Endothelial cell of umbilical vein (primary cell): ENCODE measurements at regions not wholly inside any gene's neighbourhood (a gene's known extent, or its start where the extent isn't known, plus 50 kb on each side); places are given as distances from the start of the nearest gene placed in this dataset.

Experiments used
- BruUV-seq: library from RNA; stranded (reverse); fragments of 400-500 nt; replicated peaks from 2 replicates; lab custom pipeline; 2021; lab: Mats Ljungman, UMichigan
- CTCF ChIA-PET: fragments of 300-600, 350-600 bp; sonication (Branson Sonifier 250); formaldehyde crosslinking; loops from one replicate; lab custom pipeline; 2021; ENCODE audit warnings: antibody characterized with exemption, inconsistent platforms; lab: Charles Lee
- POLR2A ChIA-PET: fragments of 300-600, 350-600 bp; sonication (Branson Sonifier 250); formaldehyde crosslinking; loops from one replicate; lab custom pipeline; 2021; ENCODE audit warnings: antibody characterized with exemption, inconsistent platforms; lab: Charles Lee
- DNase-seq: peaks from one replicate; pipeline ENCODE4 v3.0.0-alpha.2; 2011; ENCODE audit warnings: low read depth, low spot score
- FAIRE-seq: peaks from 2 replicates; lab custom pipeline; 2011; peaks lifted over from hg19 to GRCh38; lab: Jason Lieb, UNC
- H2AFZ ChIP-seq: 2 replicates; pipeline ENCODE4 v1.6.0; 2012; ENCODE audit warnings: low read depth, low read length, control low read depth, inconsistent platforms
- H3K27ac ChIP-seq: 2 replicates; pipeline ENCODE4 v1.5.1; 2011; ENCODE audit warnings: low read depth, mild to moderate bottlenecking, control low read depth, low read length, moderate library complexity; ENCODE audit not compliant: insufficient read depth
- H3K27me3 ChIP-seq, 2 experiments: 2 replicates each; pipeline versions ENCODE4 v1.6.0 to v1.6.1; 2011; ENCODE audit warnings: low read length in 2 of 2, mixed read lengths in 1 of 2; ENCODE audit not compliant: control insufficient read depth in 2 of 2, insufficient read depth in 2 of 2
- H3K36me3 ChIP-seq, 2 experiments: 2 replicates in 1 of 2; 3 replicates in 1 of 2; pipeline ENCODE4 v1.5.1; 2011; ENCODE audit warnings: low read length in 2 of 2, mild to moderate bottlenecking in 1 of 2, moderate library complexity in 1 of 2; ENCODE audit not compliant: control insufficient read depth in 2 of 2, insufficient read depth in 2 of 2; ENCODE audit errors: extremely low read depth in 1 of 2
- H3K4me1 ChIP-seq: 3 replicates; pipeline ENCODE4 v1.5.1; 2011; ENCODE audit warnings: mild to moderate bottlenecking, low read length; ENCODE audit not compliant: control insufficient read depth, insufficient read depth; ENCODE audit errors: extremely low read depth
- H3K4me2 ChIP-seq: 2 replicates; pipeline ENCODE4 v1.6.1; 2011; ENCODE audit warnings: low read length, control low read depth, mixed read lengths; ENCODE audit not compliant: insufficient read depth
- H3K4me3 ChIP-seq, 3 experiments: fragments of 200-600 bp in 1 of 3; sonication (generic), shearing (Covaris generic) in 1 of 3; replicated peaks in 1 of 3; 2 replicates each; pipeline ENCODE4 v1.5.1; 2011 to 2016; ENCODE audit warnings: control low read depth in 3 of 3, low read length in 3 of 3, mild to moderate bottlenecking in 2 of 3, inconsistent platforms in 1 of 3, low read depth in 1 of 3, moderate library complexity in 1 of 3; ENCODE audit not compliant: insufficient read depth in 1 of 3
- H3K79me2 ChIP-seq: 2 replicates; pipeline ENCODE4 v1.6.0; 2012; ENCODE audit warnings: low read length, inconsistent platforms; ENCODE audit not compliant: control insufficient read depth, insufficient read depth
- H3K9ac ChIP-seq: replicated peaks from 2 replicates; pipeline ENCODE3; 2011; ENCODE audit warnings: low read length, control low read depth; ENCODE audit not compliant: insufficient read depth; ENCODE audit errors: extremely low read depth
- H3K9me1 ChIP-seq: replicated peaks from 3 replicates; pipeline ENCODE4 v1.6.0; 2011; ENCODE audit warnings: mild to moderate bottlenecking, low read length; ENCODE audit not compliant: control insufficient read depth, insufficient read depth; ENCODE audit errors: extremely low read depth
- H3K9me3 ChIP-seq: replicated peaks from 2 replicates; pipeline ENCODE4 v1.5.1; 2012; ENCODE audit warnings: low read length, inconsistent platforms; ENCODE audit not compliant: control insufficient read depth, insufficient read depth
- H4K20me1 ChIP-seq: replicated peaks from 2 replicates; pipeline ENCODE3; 2011; ENCODE audit warnings: mild to moderate bottlenecking, low read length; ENCODE audit not compliant: control insufficient read depth, insufficient read depth; ENCODE audit errors: extremely low read depth
- EZH2 ChIP-seq: IDR thresholded peaks from 2 replicates; pipeline ENCODE4 v1.6.1; 2012; ENCODE audit warnings: borderline replicate concordance, low read depth, mild to moderate bottlenecking, moderate library complexity, low read length, inconsistent platforms; ENCODE audit not compliant: severe bottlenecking
- FOS ChIP-seq: IDR thresholded peaks from 2 replicates; pipeline ENCODE4 v1.6.1; 2011; ENCODE audit warnings: mild to moderate bottlenecking, low read length, moderate library complexity, borderline replicate concordance; ENCODE audit not compliant: insufficient read depth
- GATA2 ChIP-seq: IDR thresholded peaks from 2 replicates; pipeline ENCODE4 v1.7.0; 2011; ENCODE audit warnings: low read depth, mild to moderate bottlenecking, moderate library complexity, mixed read lengths, low read length; ENCODE audit not compliant: insufficient read length, insufficient read depth
- JUN ChIP-seq: IDR thresholded peaks from 2 replicates; pipeline ENCODE4 v1.6.1; 2011; ENCODE audit warnings: borderline replicate concordance, low read depth; ENCODE audit not compliant: insufficient read length, insufficient read depth
- MAX ChIP-seq: IDR thresholded peaks from 2 replicates; pipeline ENCODE4 v1.6.1; 2011; ENCODE audit not compliant: insufficient read depth, insufficient read length
- MYC ChIP-seq: IDR thresholded peaks from one replicate; pipeline ENCODE4 v1.6.1; 2011; ENCODE audit warnings: mild to moderate bottlenecking, low read depth, low read length
- POLR2A ChIP-seq: IDR thresholded peaks from 2 replicates; pipeline ENCODE4 v1.6.1; 2012; ENCODE audit warnings: low read depth, mild to moderate bottlenecking, control low read depth, low read length
- POLR2AphosphoS5 ChIP-seq: IDR thresholded peaks from 2 replicates; pipeline ENCODE4 v1.6.1; 2012; ENCODE audit warnings: low read depth, mild to moderate bottlenecking, control low read depth, low read length, moderate library complexity; ENCODE audit not compliant: insufficient read depth
- dilution Hi-C: fragments of 300-500 bp; cut with MboI; formaldehyde crosslinking; loops from one replicate; pipeline ENCODE4 v1.15.0; 2019; ENCODE audit warnings: low sequenced_read_pairs; ENCODE audit not compliant: extremely low pct_ligation_motif_present
- intact Hi-C: fragments of 100-400 bp; cut with micrococcal nuclease; formaldehyde crosslinking; loops from one replicate; pipeline ENCODE4 v1.10.0; 2022
- TF ChIP-seq, protein P1 (sequence below), 2 donors: IDR thresholded peaks; 1 replicate in 1 of 2; 2 replicates in 1 of 2; pipeline ENCODE4 v1.5.1; 2011; ENCODE audit warnings: low read length in 2 of 2, mild to moderate bottlenecking in 2 of 2, moderate library complexity in 2 of 2, control low read depth in 1 of 2, inconsistent platforms in 1 of 2, low read depth in 1 of 2; ENCODE audit not compliant: insufficient read depth in 1 of 2; ENCODE audit errors: extremely low read depth in 1 of 2

GRCh38 chr6:148143771-148144170, 198.9 kb upstream of the SASH1 start:
- dilution Hi-C loops = no loop called here

More at GRCh38 chr6:148143771-148144170, 198.9 kb upstream of the SASH1 start:
- H3K4me2 ChIP-seq = no peak overlapping the region
- no peak overlapping the region for H3K9ac ChIP-seq
- no peaks in the 10 kb centered on the region for H3K9me1 ChIP-seq
- BruUV-seq = no TSS peak
- DNase-seq (no peak), FAIRE-seq (no peak)
- H3K4me1 ChIP-seq = peaks cover 43% of the 10 kb centered on the region
- TF ChIP-seq MAX (no peak), MYC (no peak), POLR2AphosphoS5 (no peak), POLR2A (no peak), EZH2 (no peak), GATA2 (no peak), FOS (no peak), JUN (no peak)
- TF ChIP-seq, protein P1, sequence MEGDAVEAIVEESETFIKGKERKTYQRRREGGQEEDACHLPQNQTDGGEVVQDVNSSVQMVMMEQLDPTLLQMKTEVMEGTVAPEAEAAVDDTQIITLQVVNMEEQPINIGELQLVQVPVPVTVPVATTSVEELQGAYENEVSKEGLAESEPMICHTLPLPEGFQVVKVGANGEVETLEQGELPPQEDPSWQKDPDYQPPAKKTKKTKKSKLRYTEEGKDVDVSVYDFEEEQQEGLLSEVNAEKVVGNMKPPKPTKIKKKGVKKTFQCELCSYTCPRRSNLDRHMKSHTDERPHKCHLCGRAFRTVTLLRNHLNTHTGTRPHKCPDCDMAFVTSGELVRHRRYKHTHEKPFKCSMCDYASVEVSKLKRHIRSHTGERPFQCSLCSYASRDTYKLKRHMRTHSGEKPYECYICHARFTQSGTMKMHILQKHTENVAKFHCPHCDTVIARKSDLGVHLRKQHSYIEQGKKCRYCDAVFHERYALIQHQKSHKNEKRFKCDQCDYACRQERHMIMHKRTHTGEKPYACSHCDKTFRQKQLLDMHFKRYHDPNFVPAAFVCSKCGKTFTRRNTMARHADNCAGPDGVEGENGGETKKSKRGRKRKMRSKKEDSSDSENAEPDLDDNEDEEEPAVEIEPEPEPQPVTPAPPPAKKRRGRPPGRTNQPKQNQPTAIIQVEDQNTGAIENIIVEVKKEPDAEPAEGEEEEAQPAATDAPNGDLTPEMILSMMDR (IDR thresholded peaks at IDR 0.05; ENCODE audit: extremely low read depth in 1 of 2, insufficient read depth in 1 of 2, low read depth in 1 of 2, low read length in 2 of 2) = no peak
- no peak overlapping the region for H2AFZ ChIP-seq
- no peak overlapping the region for H3K4me3 ChIP-seq
- no peaks in the 10 kb centered on the region for H4K20me1 ChIP-seq
- intact Hi-C loops = no loop called here
- H3K79me2 ChIP-seq = no peaks in the 10 kb centered on the region
- H3K27ac ChIP-seq = no peak overlapping the region
- no peaks in the 10 kb centered on the region for H3K27me3 ChIP-seq
- ChIA-PET CTCF (no interaction called here), POLR2A (no interaction called here)
- H3K36me3 ChIP-seq = no peaks in the 10 kb centered on the region
- no peaks in the 10 kb centered on the region for H3K9me3 ChIP-seq
